ENCODE measurements at regions not wholly inside any gene's neighbourhood (a gene's known extent, or its start where the extent isn't known, plus 50 kb on each side); places are given as distances from the start of the nearest gene placed in this dataset.

DNA sequence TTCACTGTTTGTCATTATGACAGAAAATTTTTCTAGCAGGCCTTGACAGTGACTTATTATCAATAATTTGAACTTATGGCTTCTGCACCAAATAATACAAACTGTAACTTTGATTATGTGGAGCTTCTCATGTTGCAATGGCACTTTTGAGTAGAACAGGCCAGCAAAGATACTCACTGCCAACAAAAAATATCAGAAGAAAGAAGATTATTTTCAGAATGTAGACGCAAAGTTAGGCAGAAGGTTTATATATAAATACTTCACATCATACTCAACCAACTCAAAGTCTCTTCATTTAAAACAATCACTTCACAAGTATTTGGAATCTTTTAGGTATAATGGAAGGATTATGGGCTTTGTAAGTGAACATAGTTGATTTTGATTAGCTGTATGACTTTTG, 893.0 kb downstream of the ROBO2 start:
- TF ChIP-seq, protein P1, sequence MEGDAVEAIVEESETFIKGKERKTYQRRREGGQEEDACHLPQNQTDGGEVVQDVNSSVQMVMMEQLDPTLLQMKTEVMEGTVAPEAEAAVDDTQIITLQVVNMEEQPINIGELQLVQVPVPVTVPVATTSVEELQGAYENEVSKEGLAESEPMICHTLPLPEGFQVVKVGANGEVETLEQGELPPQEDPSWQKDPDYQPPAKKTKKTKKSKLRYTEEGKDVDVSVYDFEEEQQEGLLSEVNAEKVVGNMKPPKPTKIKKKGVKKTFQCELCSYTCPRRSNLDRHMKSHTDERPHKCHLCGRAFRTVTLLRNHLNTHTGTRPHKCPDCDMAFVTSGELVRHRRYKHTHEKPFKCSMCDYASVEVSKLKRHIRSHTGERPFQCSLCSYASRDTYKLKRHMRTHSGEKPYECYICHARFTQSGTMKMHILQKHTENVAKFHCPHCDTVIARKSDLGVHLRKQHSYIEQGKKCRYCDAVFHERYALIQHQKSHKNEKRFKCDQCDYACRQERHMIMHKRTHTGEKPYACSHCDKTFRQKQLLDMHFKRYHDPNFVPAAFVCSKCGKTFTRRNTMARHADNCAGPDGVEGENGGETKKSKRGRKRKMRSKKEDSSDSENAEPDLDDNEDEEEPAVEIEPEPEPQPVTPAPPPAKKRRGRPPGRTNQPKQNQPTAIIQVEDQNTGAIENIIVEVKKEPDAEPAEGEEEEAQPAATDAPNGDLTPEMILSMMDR (conservative IDR thresholded peaks at IDR 0.05; ENCODE audit: low read length): no peak
- TF ChIP-seq EZH2phosphoT487 (IDR thresholded peaks at IDR 0.05; ENCODE audit: borderline replicate concordance): no peak
